ENCODE measurements at regions not wholly inside any gene's neighbourhood (a gene's known extent, or its start where the extent isn't known, plus 50 kb on each side); places are given as distances from the start of the nearest gene placed in this dataset.

DNA sequence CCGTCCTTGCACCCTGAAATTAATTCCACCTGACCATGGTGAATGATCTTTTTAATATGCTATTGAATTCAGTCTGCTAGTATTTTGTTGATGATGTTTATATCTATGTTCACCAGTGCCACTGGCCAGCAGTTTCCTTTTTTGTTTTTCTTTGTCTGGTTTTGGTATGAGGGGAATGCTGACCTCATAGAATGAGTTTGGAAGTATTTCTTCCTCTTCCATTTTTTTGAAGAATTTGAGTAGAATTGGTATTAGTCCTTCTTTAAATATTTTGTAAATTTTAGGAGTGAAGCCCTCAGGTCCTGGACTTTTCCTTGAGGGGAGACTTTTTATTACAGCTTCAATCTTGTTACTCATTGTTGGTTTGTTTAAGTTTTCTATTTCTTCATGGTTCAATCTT is 231.6 kb downstream of the MRPL39 start:
- DNase-seq (ENCODE audit: low spot score): no peak

DNA sequence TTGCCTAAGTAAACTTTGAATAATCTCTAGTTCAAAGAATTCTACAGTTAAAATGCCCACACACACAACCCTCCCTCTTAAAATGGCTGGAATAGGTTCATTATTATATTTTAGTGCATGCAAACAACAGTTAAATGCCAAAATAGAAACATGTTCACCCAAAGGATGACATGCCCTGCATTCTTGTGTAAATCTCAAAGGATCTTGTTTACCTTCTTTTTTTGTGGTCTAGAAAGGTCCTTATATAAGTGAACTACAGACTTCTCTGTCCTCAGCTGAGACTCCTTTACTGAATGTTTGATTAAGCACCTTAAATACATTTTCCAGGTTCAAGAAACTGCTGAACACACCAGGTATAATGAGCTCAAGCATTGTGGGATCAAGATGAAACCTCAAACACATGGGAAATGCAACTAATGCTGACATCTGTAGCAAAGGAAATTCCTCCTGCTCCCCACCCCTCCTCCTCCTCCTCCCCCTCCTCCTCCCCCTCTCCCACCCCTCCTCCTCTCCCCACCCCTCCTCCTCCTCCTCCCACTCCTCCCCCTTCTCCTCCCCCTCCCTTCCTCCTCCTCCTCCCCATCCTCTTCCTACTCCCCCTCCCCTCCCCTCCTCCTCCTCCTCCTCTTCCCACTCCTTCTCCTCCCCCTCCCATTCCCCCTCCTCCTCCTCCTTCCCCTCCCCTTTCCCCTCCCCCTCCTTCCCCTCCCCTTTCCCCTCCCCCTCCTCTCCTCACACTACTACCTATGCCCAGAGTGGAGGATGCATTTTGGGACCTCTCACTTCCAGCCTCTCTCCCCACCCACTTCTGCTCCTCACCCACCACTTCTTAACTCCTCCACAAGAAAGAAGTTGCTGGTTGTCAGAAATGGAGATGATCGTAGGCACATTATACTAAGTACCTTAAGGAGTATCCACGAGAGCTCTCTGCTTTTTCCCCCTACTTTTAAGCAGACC is 233.9 kb downstream of the MRPL39 start:
- no peak for DNase-seq (ENCODE audit: low spot score)

DNA sequence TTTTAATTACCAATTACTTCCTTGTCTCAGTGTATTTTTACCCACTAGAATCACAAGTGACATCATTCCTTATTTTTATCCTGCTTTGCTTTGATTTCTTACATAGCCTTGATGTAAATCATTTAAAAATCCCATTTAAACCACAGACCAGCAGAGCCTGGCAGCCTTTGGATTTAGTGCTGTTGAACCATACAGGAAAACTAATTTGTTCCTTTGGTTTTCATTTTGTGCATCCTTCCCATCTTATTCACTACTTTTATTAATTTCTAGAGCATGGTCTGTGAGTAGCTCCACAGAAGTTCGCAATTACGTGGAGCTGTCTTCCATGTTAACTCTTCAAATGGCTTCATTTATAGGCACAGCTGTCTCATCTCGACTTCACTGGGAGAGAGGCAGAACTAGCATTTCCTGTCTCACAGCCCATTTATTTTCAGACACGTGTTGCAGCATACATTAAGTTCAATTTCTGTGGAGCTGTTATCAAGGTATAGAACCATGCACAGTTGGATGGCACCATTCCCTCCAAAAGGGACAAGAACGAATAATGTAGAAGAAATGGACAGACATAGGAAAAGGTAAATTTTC is 235.3 kb downstream of the MRPL39 start:
- DNase-seq (ENCODE audit: low spot score): no peak

DNA sequence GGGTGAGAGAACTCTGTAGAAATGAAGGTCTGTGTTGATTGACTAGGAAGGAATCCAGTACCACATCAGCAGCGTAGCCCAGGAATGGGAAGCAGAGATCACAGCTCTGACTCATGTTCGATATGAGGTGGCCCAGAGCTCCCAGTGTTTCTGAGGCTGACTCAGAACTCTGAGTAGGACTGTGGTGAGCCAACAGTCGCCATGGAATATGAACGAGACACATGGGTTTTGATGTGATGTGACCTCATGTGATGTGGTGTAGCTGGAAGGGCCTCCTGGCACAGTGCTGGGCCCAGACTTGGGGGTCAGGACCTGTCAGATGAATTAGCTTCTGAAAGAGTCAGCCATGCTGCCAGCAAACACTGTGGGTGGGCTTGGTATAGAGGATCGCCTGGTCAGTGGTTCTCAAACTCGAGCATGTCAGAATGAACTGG is 237.0 kb downstream of the MRPL39 start:
- no peak for DNase-seq (ENCODE audit: low spot score)

DNA sequence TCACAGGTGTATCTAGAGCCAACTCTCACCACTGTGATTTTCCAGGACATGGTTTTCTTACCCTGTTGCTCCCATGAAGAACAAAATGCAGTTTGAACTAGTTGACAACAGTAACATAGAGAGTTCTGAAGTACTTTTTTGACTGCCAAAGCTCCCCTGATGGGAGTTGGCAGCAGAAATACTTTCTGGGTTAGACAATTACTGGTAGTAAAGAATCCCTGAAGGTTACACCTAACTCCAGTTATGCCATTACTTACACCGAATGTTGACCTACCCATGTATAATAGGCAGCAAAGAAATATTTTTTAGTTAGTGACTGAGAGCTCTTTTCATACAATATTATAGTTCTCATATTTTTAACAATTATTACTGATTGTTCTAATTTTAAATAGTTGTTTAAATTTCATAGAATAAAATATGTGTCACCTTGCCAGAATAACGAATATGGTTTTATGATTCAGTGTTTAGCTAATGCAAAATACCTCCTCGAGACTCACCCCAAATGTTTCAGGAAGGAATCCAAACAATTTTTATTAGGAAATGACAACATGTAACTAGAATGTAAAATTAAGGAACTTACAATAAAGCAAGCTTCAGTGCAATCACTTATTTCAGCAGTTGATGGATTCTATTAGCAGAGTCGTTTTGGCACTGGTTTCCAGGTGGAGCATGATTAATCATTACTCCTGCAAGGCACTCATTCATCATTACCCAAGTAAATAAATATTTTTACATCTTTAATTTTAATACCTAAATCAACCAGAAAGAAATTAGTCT is 237.6 kb downstream of the MRPL39 start:
- DNase-seq (ENCODE audit: low spot score): no peak

DNA sequence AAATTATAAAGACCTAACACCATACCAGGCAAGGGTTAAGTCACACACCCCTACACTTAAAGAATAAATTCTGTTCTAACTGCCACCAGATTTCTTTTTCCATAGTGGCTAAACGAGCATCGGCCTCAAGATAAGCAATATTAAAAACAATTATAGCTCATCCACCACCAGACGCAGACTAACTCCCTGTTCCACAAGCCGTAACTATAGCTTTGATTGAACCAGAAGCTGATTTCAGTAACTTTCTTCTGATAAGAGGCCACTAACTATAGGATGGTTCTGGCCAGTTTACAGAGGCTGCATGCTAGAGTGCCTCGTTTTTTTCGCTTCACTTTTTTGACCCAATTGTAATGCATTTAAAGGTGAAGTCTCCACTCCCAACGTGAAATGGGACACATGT is 238.8 kb downstream of the MRPL39 start:
- no peak for DNase-seq (ENCODE audit: low spot score)

DNA sequence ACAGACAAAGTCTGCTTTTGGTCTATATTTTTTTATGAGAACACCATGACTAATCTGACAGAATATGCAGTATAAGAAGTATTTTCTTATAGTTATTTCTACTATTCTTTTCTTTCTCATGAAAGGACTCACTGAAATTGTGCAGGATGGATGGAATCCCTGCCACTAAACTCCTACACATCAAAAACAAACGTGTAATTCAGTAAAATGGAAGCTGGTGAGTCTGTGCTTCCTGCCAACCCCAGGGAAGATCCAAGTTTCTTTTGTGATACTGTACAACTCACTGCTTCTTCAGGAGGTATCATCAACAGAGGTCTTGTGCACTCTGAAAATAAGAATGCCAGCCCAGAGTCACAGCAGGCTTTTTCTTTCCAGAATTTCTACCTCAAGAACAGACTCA is 241.2 kb downstream of the MRPL39 start:
- DNase-seq (ENCODE audit: low spot score): no peak

DNA sequence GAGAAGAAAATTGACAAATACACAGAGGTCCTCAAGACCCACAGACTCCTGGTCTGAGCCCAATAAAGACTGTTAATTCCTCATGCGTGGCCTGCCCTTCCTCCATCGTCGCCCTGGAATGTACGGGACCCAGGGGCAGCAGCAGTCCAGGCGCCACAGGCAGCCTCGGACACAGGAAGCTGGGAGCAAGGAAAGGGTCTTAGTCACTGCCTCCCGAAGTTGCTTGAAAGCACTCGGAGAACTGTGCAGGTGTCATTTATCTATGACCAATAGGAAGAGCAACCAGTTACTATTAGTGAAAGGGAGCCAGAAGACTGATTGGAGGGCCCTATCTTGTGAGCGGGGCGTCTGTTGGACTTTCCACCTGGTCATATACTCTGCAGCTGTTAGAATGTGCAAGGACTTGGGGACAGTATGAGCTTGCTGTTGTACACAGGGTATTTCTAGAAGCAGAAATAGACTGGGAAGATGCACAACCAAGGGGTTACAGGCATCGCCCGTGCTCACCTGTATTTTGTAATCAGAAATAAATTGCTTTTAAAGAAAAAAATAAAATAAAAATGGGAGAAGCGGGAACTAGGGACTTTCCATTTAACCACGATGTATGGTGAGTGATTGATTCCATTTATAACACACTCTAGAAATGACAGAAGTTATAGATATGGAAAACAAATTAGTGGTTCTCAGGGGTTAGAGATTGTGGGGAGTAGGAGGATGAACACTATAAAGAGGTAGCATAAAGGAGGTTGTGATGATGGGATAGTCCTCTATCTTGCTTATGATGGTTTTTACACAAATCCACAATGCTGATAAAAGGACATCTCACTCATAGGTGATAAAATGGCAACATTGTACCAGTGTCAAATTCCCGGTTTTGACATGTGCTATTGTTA is 244.7 kb downstream of the MRPL39 start:
- DNase-seq (ENCODE audit: low spot score): no peak

DNA sequence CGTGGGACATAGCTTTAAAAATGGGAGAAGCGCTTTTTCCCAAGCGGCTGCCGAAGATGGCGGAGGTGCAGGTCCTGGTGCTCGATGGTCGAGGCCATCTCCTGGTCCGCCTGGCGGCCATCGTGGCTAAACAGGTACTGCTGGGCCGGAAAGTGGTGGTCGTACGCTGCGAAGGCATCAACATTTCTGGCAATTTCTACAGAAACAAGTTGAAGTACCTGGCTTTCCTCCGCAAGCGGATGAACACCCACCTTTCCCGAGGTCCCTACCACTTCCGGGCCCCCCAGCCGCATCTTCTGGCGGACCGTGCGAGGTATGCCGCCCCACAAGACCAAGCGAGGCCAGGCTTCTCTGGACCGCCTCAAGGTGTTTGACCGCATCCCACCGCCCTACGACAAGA is 245.5 kb downstream of the MRPL39 start:
- no peak for DNase-seq (ENCODE audit: low spot score)

DNA sequence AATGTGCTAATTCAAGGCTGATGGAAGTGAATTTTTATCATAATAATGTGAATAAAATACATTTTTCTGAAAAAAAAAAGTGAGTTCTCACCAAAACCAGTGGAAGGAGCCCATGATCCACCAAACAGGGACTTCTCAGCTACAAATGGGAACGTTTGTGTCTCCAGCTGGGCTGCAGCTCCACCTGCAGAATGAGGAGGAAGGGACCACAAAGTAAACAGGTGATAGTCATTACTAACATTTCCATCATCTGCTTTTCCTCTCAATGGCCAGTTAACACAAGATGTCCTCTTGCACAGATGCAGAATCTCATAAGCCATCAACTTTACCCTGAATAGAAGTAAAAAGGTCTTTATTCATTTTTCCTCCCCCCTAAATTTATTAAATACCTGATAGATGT is 246.2 kb downstream of the MRPL39 start:
- DNase-seq (ENCODE audit: low spot score): no peak

DNA sequence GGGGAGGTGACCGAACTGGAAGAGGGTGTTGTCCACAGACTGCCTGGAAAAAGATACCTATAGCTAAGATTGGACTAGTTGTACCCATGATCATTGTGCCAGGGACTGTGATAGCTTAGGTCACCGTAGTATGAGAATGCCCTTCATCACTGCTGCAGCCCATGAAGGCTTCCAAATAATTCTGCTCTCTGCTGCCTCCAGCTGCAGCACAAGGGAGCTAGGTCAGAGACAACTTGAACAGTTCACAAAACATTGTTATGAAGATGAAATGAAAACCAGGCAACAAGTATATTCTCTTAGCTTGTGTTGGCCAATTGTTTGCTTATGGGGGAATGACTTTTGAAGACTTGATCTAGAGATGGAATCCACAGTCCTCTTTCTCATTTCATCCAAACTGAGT is 246.7 kb downstream of the MRPL39 start:
- DNase-seq (ENCODE audit: low spot score): no peak

DNA sequence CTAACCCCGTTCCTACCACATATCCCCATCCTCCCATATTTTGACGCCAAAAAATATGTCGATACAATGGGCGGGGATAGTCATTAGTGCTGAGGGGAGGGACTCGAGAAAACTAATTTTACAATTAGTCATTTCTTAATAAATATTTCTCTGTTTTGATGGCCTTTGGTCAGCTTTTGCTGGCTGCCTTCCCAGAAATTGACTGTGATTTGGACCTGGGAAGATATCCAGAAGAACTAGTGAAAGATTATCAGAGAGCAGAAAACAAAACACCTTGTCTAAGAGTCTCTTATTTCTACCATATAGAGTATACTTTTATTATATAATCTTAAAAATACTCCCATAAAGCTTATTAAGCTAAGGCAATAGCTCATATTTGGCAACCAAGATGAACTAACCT is 247.6 kb downstream of the MRPL39 start:
- DNase-seq (ENCODE audit: low spot score): no peak

DNA sequence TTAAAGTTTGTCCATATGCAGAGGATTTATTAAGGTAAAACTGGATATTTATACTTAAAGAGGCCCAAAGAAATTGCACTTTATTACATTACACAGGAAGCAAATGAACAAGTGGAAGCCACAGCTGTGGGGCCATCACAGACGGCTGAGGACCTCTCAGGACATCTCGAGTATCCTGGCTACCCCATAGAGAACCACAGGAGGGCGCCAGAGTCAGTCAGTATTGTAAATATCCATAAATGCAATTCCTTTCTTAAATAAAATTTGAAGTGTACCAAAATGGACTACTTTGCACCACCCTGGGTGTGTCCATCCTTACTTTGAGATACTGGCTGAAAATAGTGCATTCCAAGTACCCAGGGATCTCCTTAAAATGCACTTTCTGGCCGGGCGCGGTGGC is 257.2 kb downstream of the MRPL39 start:
- DNase-seq (ENCODE audit: low spot score): no peak

DNA sequence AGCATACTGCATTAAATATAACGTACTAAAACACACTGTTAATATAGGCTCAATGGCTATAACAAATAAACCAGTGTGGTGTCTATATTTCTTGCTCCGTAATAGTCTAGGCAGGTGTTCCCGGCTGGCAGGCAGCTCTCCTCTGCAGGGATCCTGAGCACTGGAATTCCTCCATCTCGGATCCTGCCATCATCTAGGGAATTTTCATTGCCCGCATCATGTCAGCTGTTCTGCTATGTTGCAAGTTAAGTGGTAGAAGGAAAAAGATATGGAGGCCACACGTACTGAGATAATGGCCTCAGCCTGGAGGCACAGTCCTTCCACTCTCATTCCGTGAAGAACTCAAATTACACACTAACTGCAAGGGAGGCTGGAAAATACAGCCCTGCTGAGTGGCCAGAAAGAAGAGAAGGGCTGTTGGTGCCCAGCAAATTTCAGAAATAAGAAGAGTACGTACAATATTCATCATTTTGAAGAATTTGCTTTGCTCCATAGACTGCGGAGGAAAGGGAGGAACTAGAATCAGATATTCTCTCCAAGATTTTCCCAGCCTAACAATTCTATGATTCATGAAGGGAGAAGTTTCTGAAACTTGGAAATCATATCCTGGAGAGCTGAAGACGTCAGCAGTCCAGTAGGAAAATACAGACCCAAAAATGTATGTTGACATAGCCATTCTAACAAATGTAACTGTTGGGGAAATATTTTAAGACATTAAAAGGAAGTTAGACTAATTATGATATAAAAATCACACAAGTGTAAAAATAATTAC is 263.3 kb downstream of the MRPL39 start:
- no peak for DNase-seq (ENCODE audit: low spot score)

DNA sequence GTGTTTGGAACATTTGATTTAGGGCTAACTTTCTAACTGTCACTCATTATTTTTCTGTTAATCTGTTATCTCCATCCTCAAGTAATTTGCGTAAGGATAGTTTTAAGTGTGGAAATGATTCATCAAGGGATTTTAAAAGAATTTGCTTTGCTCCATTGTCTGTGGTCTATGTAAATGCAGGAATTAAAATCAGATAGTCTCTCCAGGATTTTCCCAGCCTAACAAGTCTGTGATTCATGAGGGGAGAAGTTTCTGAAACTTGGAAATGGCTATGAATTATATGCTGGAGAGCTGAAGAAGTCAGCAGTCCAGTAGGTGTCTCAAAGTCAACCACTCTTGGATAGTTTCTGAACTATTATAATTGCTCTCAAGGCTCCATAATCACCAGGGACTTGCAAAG is 264.5 kb downstream of the MRPL39 start:
- no peak for DNase-seq (ENCODE audit: low spot score)

DNA sequence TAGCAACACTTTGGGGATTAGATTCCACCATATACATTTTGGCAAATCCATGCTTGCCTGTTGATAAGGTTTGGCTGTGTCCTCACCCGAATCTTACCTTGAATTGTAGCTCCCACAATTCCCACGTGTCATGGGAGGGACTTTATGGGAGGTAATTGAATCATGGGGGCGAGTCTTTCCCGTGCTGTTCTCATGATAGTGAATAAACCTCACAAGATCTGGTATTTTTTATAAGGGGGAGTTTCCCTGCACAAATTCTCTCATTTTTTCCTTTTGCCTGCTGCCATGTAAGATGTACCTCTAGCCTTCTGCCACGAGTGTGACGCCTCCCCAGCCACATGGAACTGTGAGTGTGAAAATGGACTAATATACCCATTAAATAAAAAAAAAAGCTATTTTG is 265.3 kb downstream of the MRPL39 start:
- DNase-seq (ENCODE audit: low spot score): no peak

DNA sequence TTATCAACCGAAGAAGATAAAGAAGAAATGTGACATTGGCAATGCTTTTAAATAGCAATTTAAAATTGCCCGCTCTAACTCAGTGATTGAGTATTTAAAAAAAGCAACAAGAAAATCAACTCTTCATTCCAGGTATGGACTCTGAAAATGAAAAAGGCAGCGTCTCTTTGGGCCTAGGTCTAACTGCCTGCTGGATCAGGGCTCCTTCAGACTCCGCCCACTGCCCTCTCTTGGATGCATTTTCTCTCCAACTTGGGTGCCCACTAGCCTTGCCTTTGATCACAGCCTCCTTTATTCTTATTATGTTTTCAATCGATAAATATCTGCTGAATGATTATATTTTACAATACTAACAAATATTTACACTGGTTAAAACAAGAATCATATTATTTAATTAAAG is 268.9 kb downstream of the MRPL39 start:
- DNase-seq (ENCODE audit: low spot score): no peak

DNA sequence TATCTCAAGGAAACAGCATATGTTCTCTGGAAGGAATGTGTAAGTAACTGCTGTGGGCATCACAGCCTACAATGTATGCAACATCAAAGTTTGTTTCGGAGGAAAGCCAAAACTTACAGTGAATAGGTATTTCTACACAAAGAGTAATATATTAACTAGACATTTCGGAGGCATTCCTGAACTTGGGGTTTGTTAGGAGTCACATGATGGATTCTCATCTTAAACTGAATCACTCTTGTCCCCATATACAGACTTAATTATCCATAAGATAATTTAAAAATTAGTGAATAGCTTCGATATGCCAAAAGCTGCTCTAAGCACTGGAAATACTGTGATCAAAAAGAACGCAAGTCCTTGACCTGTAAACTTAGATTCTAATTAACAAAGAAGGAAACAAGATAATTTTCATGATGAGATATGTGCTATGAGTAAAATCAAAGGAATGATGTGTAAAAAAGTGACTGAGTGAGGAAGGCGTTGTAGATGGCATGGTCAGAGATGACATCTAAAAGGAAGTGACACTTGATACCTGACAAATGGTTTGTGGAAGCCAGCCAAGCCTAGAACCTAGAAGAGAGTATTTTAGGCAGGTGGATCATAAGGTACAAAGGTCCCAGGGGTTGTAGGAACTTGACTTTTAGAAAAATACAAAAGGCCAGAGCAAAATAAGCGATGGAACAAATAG is 273.1 kb downstream of the MRPL39 start:
- no peak for DNase-seq (ENCODE audit: low spot score)

DNA sequence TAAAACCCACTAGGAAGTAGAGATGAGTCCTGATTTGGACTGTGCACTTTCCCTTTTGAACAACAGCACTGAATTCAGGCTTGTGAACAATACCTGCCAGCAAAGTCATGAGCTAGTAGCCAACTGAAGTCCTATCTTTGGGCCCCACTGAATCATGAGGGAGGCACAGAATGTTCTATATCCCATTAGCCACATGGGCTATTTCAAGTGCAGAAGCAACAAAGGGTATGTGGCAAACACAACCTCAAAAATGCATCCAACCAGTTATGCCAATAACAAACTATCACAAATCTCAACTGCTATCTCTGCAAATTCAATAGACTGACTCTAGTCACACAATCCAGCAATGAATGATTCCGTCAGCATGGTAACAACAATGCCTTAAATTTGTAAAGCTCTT is 276.0 kb downstream of the MRPL39 start:
- no peak for DNase-seq (ENCODE audit: low spot score)

DNA sequence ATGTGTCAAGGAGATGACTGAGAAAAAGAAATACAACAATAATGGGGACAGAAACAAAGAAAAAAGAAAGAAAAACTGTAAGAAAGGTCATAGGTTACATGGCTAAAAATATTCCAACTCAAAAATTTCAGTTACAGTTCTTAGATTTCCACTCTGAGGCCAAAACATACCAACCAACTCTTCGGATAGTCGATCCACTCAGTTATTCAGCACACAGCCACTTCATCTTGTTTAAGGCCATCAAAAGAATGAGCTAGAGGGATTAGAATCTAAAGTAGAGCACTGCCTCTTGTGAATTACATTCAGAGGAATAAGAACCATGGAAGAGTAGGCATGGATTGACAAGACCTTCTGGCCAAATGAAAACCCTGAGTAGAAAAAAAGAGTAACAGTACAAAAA is 277.0 kb downstream of the MRPL39 start:
- DNase-seq (ENCODE audit: low spot score): no peak

All from left forelimb (tissue), 1 donor.